Vagina (tissue), 2 donors: ENCODE measurements at regions not wholly inside any gene's neighbourhood (a gene's known extent, or its start where the extent isn't known, plus 50 kb on each side); places are given as distances from the start of the nearest gene placed in this dataset.

ENCODE experiments used
- CTCF ChIP-seq, 3 experiments: fragments of 450-650 bp in 2 of 3; fragments of 200-600 bp in 1 of 3; sonication (generic) in 1 of 3; IDR thresholded peaks; one replicate each; pipeline ENCODE4 v1.5.1; 2017 to 2019; ENCODE audit warnings: antibody characterized with exemption in 3 of 3, mild to moderate bottlenecking in 2 of 3, moderate library complexity in 2 of 3
- POLR2A ChIP-seq, 2 donors: fragments of 450-650 bp; IDR thresholded peaks; one replicate each; pipeline ENCODE4 v1.6.1; 2017; ENCODE audit warnings: antibody characterized with exemption in 2 of 2, mild to moderate bottlenecking in 2 of 2, moderate library complexity in 2 of 2

- TF ChIP-seq POLR2A (IDR thresholded peaks at IDR 0.05) (no peak), CTCF (IDR thresholded peaks at IDR 0.05) (no peak)
These were observed 94.2 kb upstream of the RAB27B start for GRCh38 chr18:54734059-54734458.
